ENCODE measurements at regions not wholly inside any gene's neighbourhood (a gene's known extent, or its start where the extent isn't known, plus 50 kb on each side); places are given as distances from the start of the nearest gene placed in this dataset.
A peak's percentile ranks its signal among the peaks of the same experiment; 100 is the strongest.

DNA sequence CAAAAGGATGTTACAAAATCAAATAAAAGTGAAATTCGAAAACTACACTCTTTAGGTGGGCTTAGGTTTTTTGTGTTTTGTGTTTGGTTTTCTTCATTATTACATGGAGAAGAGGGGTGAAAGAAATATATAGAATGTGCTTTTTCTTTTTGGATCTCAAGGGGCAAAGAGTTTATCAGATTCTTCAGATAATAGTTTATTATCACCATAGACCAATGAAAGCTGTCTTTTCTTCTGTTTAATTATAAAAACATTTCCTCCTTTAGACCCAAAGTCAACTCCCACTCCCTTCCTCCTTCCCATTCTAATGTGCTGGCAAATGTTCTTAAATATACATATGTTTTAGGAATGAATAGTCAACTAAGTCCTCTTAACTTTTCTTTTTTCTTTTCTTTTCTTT lies 167.6 kb downstream of the AKR1D1 start:
- ATAC-seq (no peak), DNase-seq (no peak)
- Histone ChIP-seq H3K27me3 (no peaks in the 10 kb centered on the region), H3K36me3 (no peaks in the 10 kb centered on the region), H3K9me3 (peaks cover 0 to 19% (median 0%) of the 10 kb centered on the region in 12 donors), H3K4me3 (no peak overlapping the region), H3K4me1 (peaks cover 0 to 15% (median 0%) of the 10 kb centered on the region in 12 donors), H3K27ac (no peak overlapping the region)
- 67 to 85% (median 70%) methylated on average over 1 of the region's 1 CpG for WGBS, 4 donors
- no peak for TF ChIP-seq POLR2A (IDR thresholded peaks at IDR 0.05)
- TF ChIP-seq, protein P1, sequence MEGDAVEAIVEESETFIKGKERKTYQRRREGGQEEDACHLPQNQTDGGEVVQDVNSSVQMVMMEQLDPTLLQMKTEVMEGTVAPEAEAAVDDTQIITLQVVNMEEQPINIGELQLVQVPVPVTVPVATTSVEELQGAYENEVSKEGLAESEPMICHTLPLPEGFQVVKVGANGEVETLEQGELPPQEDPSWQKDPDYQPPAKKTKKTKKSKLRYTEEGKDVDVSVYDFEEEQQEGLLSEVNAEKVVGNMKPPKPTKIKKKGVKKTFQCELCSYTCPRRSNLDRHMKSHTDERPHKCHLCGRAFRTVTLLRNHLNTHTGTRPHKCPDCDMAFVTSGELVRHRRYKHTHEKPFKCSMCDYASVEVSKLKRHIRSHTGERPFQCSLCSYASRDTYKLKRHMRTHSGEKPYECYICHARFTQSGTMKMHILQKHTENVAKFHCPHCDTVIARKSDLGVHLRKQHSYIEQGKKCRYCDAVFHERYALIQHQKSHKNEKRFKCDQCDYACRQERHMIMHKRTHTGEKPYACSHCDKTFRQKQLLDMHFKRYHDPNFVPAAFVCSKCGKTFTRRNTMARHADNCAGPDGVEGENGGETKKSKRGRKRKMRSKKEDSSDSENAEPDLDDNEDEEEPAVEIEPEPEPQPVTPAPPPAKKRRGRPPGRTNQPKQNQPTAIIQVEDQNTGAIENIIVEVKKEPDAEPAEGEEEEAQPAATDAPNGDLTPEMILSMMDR (IDR thresholded peaks at IDR 0.05) = no peak
- intact Hi-C loops (cut with DNase I) = no loop called here

DNA sequence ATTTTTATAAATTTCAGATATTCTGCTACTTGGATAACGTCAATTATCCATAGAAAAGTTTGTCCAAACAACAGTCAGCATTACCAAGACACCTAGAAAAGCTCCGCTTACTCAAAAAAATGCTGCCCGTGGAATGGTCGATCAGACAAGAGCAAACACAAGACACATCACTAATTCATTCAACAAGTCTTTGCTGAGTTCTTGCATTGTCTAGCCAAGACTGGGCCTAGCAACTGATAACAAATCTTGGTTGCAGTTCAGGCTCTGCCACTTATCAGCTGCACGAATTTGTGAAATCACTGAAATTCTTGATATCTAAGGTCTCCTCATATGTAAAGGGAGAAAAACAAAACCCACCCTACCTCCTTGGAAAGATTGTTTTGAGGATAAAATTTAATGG lies 168.3 kb downstream of the AKR1D1 start:
- TF ChIP-seq, protein P1 (IDR thresholded peaks at IDR 0.05) = no peak
- TF ChIP-seq POLR2A (IDR thresholded peaks at IDR 0.05) = no peak
- Histone ChIP-seq H3K27me3 (no peaks in the 10 kb centered on the region), H3K4me3 (no peak overlapping the region), H3K27ac (no peak overlapping the region), H3K9me3 (peaks cover 0 to 19% (median 0%) of the 10 kb centered on the region in 12 donors), H3K4me1 (peaks cover 0 to 15% (median 0%) of the 10 kb centered on the region in 12 donors), H3K36me3 (no peaks in the 10 kb centered on the region)
- WGBS, 4 donors = 85 to 90% (median 89%) methylated on average over 5 of the region's 5 CpGs
- intact Hi-C loops (cut with DNase I) = no loop called here
- ATAC-seq (no peak), DNase-seq (no peak)

DNA sequence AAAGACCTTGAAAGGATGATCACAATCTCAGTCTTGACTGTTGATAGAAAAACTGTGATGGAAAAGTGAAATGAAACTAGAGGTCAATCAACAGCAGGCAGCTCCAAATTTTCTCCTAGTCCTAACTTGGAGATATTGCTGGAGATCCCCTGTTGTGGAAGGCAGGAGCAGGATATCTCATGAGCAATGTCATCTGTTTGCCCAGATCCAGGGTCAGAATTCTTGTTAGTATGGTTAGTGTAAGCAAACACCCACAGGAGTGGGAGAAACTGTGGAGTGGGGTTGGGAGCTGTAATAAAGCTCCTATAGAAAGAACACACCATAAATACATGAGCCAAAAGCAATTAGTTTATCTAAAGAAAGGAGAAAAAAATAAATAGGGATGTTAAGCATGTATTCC lies 169.0 kb downstream of the AKR1D1 start:
- Histone ChIP-seq H3K9me3 (peaks cover 0 to 19% (median 0%) of the 10 kb centered on the region in 12 donors), H3K4me1 (peaks cover 0 to 15% (median 0%) of the 10 kb centered on the region in 12 donors), H3K27ac (no peak overlapping the region), H3K4me3 (no peak overlapping the region), H3K27me3 (no peaks in the 10 kb centered on the region), H3K36me3 (no peaks in the 10 kb centered on the region)
- no peak for DNase-seq
- TF ChIP-seq, protein P1 (IDR thresholded peaks at IDR 0.05) = no peak
- TF ChIP-seq POLR2A (IDR thresholded peaks at IDR 0.05) = no peak
- intact Hi-C loops (cut with DNase I) = no loop called here
- no peak for ATAC-seq

DNA sequence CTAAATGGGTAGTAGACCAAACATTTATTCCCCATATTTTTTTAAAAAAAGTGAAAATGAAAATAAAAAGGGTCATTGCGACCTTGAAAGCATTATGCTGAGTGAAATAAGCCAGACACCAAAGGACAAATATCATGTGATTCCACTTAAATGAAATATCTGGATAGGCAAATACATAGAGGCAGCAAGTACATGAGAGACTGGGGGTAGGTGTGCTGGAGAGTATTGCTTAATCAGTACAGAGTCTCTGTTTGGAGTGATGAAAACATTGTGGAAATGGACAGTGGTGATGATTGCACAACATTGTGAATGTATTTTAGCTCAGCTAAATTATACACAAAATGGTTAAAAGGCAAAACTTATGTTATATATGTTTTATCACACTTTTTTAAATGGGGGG lies 169.4 kb downstream of the AKR1D1 start:
- Histone ChIP-seq H3K4me3 (no peak overlapping the region), H3K36me3 (no peaks in the 10 kb centered on the region), H3K27ac (no peak overlapping the region), H3K27me3 (no peaks in the 10 kb centered on the region), H3K9me3 (peaks cover 0 to 19% (median 0%) of the 10 kb centered on the region in 12 donors), H3K4me1 (peaks cover 0 to 15% (median 0%) of the 10 kb centered on the region in 12 donors)
- no peak for TF ChIP-seq POLR2A (IDR thresholded peaks at IDR 0.05)
- TF ChIP-seq, protein P1 (IDR thresholded peaks at IDR 0.05) = no peak
- 56 to 66% (median 61%) methylated on average over 1 of the region's 1 CpG for WGBS, 4 donors
- intact Hi-C loops (cut with DNase I) = no loop called here
- no peak for DNase-seq
- peak in 3 of 4 donors; percentile 47 to 59 (median 47) for ATAC-seq
